ENCODE measurements at regions not wholly inside any gene's neighbourhood (a gene's known extent, or its start where the extent isn't known, plus 50 kb on each side); places are given as distances from the start of the nearest gene placed in this dataset.
"Not testable (repeated sequence)": the region's sequence is repeated elsewhere in the genome, so short reads cannot be mapped to it uniquely, and the experiment has no call there.

GRCh38 chr1:22334860-22335550 is 116.6 kb upstream of the ZBTB40 start:
- DNase-seq: no peak

- DNase-seq: not testable (repeated sequence)
Measured at GRCh38 chr1:22336274-22336673, 115.4 kb upstream of the ZBTB40 start.

- not testable (repeated sequence) for DNase-seq
Measured at GRCh38 chr1:22336696-22337545, 114.7 kb upstream of the ZBTB40 start.

DNA sequence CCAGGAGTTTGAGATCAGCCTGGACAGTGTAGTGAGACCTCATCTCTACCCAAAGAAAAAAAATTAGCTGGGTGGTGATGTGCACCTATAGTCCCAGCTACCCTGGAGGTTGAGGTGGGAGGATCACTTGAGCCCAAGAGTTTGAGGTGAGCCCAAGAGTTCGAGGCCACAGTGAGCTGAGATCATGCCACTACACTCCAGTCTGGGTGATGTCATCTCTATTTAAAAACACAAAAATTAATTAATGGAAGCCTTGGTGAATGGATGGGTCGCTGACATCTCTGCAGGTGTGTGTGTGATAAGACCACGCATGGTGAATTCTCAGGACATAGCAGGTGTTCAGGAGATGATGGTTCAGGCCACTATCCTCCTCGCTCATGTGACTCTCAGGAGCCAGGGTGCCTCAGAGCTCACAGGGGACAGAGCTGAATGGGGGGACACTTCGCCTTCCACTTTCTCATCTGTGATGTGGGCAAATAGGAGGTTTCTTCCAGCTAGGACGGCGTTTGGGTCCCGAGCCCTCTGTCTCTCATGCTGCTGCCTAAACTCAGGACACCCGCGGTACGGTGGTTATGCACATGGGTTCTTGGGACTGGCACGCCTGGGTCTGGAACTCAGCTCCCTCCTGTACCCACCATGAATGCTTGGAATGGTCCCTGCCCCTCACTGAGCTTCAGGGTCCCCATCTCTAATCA is 113.4 kb upstream of the ZBTB40 start:
- no peak for DNase-seq

GRCh38 chr1:22339237-22339636 is 112.4 kb upstream of the ZBTB40 start:
- no peak for DNase-seq

- no peak for DNase-seq
Measured at GRCh38 chr1:22340066-22340465, 111.6 kb upstream of the ZBTB40 start.

DNA sequence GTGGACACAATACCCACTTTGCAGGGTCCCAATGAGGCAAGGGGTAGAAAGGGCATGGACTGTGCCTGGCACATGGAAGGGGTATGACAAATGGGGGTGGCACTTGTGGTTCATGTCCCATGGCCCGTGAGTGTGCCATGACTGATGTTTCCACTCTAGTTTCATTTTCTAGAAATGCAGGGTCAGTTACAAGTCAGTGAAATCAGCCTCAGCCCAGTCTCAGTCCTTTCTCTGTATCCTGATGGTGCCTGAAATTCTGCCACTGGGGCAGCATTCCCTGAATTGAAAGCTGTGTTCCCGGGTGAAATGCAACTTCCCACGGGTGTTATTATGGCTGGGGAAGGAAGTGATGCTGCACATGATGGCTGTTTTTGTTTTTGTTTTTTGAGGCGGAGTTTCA is 110.8 kb upstream of the ZBTB40 start:
- DNase-seq: no peak

DNA sequence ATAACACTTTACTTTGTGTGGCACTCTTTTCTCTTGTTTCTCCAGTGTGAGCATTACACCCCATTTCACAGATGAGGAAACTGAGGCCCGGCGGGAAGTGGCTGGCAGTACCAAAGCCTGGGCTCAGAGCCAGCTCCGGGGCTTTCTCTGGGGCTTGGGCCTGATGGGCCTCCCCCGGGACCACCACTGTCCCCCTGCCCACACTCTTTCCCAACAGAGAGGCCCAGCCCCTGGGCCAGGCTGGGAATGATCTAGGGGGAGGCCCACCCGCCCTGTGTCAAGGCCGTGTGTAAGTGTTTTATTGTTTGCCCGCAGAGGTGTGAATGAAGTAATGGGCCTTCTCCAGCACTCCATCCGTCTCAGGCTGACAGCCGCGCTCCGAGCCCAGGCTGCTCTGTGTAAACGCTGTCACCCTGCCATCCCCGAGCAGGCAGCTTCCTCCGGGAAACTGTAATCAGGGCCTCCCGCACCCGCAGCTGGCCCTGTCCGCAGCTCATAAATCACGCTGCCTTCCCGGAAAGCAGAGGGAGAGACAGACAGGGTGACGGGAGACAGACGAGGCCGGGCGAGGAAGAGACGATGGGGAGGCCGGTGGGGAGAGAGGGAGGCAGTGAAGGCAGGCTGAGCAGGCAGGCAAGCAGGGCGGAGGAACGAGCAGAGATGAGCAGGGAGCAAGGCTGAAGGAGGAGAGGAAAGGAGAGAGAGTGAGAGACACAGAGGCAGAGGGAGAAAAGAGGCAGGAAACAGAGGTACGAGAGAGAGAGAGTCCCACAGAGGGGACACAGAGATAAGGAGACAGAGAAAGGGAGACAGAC is 109.7 kb upstream of the ZBTB40 start:
- DNase-seq: peak; percentile 75

DNA sequence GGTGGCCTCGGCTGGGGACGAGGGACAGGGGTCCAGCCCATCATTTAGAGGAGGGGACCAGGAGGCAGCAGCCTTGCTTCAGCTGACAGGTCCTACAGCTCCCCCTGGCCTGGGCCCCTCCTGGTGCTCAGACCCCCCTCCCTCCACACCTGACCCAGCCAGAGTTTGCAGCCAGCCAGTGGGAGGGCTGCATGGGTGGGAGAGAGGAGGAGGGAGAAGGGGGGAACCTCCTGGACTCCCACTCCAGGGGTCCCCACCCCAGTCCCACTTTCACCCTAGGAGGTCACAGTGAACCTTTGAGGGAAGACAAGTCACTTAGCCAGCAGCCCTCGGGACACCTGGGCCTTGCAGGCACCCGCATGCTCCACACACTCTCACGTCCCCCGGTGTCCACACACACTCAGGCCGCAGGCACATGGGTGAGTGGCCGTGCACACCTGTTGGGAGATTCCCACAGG is 108.9 kb upstream of the ZBTB40 start:
- DNase-seq: peak; percentile 17

DNA sequence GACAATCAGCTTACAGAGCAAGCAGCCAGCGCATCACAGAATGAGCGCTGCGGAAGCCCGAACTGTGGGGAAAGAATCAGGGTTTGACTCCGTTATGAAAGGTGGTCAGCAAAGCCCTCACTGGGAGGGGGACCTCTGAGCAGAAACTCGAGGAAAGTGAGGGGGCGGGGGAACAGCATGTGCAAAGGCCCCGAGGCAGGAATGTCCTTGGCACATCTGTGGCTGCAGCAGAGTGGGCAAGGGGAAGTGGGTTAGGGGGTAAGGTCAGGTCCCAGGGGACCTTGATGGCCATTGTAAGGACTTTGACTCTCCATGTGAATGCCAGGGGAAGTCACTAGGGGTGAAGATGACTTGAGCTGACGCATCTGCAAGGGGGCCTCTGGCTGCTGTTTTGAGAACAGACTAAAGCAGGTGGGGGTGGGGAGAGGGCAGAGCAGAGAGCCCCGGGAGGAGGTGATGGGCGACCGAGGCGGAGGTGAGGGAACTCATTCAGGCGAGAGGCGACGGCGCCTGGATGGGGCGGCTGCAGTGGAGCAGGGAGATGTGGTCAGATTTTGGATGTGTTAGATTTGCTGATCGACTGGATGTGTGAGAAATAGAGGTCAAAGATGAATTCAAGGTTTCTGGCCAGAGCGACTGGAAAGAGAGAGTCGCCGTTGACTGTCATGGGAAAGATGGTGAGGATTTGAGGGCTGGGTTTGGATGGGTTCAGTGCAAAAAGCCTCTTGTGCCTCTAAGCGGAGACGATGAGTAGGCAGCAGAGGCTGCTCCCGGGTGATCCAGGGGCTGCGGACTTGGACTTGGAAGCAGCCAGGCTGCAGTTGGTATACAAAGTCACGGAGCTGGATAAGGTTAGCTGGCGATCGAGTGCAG is 108.0 kb upstream of the ZBTB40 start:
- no peak for DNase-seq

- no peak for DNase-seq
Measured at GRCh38 chr1:22344329-22344630, 107.4 kb upstream of the ZBTB40 start.

- no peak for DNase-seq
Measured at GRCh38 chr1:22344851-22345560, 106.6 kb upstream of the ZBTB40 start.

DNA sequence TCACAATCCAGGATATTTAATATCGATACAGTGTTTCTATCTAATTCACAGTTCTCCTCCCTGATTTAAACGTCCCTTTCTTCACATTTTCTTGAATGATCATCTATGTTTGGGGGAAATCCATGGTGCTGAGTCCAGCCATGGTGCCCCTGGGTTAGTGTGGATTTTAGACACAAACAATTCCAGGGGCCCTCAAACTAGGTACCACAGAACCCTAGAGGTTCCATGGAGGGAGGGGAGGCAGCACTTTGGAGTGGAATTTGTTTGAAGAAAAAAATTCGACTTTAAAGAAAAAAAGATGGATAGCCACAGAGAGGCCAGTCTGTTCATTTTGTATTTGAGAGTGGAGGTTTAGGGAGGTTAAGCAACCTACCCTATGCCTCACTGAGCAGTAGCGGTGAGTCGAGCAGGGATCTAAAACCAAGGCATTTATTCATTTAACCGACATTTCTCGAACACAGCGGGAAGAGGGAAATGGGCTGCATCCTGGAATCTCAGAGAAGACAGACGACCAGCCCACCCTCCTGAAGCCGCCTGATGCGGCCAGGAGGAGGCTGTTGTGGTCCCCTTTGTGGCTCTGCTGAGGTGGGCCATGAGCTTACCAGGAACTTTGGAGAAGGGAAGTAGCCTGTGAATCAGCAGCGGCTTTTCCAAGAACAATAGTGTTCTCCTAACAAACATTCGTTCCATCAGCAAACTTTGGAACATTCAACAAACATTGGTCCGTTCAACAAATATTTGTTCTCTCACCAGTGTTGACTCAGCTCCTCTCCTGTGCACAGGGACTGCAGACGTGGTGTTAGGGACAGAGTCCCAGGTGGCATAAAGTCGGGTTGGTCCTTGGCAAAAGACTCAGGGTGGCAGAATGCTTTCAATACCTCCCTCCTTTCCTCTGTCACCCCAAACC is 103.5 kb upstream of the ZBTB40 start:
- DNase-seq: no peak

GRCh38 chr1:22349362-22350043 is 102.1 kb upstream of the ZBTB40 start:
- DNase-seq: peak; percentile 18

DNA sequence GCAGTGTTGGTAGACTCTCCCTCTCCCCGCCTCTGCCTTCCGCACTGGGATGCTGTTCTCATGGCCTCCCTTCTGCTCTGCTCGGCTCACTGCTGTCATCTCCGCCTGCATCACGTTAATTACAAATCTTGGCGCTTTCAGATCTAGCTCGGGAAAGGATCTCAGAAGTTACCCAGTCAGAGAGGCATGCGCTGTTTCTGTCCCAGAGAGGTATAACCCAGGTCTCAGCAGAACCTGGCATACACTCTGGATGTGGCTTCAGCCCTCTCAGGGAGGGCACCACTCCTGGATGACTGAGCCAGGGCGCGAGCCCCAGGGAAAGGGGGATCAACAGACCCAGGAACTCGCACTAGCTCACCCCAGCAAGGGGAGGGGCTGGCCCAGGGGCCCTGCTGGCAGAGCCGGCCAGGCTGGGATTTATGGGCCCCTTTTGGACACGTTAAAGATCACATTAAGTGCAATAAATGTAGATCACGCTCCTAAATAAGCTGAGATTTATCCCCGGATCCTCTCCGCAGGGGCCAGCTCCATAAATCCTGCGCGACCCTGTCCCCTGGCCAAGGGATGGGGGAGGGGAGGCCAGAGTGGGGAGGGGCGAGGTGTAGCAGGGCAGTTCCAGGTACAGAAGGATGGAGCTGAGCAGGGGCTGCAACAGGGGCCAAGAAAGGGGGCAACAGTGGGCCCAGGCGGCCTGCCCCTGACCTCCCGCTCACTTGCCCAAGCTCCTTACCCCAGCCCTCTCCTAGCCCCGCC is 101.3 kb upstream of the ZBTB40 start:
- DNase-seq: peak; percentile 54

- DNase-seq: no peak
Measured at GRCh38 chr1:22350924-22351767, 100.5 kb upstream of the ZBTB40 start.

GRCh38 chr1:22351768-22352080 is 99.9 kb upstream of the ZBTB40 start:
- DNase-seq: no peak

Data from tongue (tissue), 1 donor.